GM12875 (cell line): ENCODE measurements at regions not wholly inside any gene's neighbourhood (a gene's known extent, or its start where the extent isn't known, plus 50 kb on each side); places are given as distances from the start of the nearest gene placed in this dataset.

Experiments
- H3K4me3 ChIP-seq: one replicate; pipeline ENCODE4 v1.5.1; 2011; ENCODE audit warnings: low read depth, low read length, control low read depth
- TF ChIP-seq, protein P1 (sequence below): IDR thresholded peaks from 2 replicates; pipeline ENCODE4 v1.5.1; 2011; ENCODE audit warnings: low read depth, mild to moderate bottlenecking, control low read depth, inconsistent platforms, low read length, moderate library complexity, borderline replicate concordance; ENCODE audit not compliant: insufficient read depth

DNA sequence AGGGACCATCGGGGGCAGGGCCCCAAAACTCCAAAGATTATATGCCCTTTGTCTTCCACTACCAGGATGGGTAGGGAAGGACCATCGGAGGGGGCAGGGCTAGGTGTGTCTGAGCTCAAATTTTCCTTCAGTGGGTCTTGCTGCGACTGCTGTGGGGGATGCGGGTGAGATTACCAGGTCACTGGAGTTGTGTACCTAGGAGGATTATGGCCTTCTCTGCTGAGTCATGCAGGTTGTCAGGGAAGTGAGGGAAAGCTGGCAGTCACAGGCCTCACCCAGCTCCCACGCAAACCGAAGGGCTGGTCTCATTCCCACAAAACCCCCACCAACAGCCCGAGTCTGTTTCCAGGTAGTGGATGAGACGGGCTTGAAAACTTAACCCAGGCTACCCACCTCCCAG lies 489.4 kb downstream of the ZNF608 start:
- H3K4me3 ChIP-seq: no peak overlapping the region
- TF ChIP-seq, protein P1, sequence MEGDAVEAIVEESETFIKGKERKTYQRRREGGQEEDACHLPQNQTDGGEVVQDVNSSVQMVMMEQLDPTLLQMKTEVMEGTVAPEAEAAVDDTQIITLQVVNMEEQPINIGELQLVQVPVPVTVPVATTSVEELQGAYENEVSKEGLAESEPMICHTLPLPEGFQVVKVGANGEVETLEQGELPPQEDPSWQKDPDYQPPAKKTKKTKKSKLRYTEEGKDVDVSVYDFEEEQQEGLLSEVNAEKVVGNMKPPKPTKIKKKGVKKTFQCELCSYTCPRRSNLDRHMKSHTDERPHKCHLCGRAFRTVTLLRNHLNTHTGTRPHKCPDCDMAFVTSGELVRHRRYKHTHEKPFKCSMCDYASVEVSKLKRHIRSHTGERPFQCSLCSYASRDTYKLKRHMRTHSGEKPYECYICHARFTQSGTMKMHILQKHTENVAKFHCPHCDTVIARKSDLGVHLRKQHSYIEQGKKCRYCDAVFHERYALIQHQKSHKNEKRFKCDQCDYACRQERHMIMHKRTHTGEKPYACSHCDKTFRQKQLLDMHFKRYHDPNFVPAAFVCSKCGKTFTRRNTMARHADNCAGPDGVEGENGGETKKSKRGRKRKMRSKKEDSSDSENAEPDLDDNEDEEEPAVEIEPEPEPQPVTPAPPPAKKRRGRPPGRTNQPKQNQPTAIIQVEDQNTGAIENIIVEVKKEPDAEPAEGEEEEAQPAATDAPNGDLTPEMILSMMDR: no peak

DNA sequence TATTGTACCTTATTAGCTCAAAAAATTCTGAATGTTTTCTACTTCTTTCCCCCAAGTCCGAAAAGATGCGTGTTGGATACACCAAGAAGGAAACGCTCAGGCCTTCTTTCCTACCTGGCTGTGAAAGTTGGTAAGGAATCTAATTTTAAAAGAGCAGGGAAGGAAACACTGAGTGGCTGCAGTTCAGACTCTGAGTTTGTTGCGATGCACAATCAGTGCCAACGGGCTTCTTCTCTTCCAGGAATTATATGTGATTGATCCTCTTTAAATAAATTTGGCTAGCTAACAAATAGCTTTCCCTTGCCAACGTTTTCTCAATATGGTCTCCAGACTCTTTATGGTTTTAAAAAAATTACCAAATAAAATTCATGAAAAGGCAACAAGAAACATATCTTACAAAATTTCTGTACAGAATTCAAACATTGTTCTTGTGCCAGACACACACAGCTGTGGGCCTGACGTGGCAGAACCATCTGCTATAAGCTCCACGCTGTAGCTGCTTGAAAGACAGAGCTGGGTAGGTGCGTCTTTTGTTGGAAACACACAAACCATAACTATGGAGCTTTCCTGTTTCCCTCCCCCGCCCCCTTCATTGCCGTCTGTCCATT lies 493.1 kb downstream of the ZNF608 start:
- TF ChIP-seq, protein P1: no peak
- no peak overlapping the region for H3K4me3 ChIP-seq

DNA sequence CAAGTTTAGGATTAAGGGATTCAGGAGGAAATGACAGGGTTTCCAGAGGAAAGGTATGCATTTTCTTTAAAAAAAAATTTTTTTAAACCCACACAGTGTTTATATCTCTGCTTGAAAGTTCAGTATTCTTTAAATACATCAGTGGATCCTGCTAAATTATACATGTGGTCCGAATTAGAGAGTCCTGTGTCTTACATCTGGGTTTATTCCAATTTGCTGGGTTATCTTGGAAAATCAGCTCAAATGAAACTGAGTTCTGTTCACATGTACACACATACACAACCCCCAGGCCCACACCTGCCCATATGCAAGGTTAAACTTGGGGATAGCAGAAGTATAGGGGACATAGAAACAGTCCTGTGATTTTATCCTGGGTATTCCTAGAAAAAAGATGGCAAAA lies 493.7 kb downstream of the ZNF608 start:
- no peak overlapping the region for H3K4me3 ChIP-seq
- TF ChIP-seq, protein P1: no peak

DNA sequence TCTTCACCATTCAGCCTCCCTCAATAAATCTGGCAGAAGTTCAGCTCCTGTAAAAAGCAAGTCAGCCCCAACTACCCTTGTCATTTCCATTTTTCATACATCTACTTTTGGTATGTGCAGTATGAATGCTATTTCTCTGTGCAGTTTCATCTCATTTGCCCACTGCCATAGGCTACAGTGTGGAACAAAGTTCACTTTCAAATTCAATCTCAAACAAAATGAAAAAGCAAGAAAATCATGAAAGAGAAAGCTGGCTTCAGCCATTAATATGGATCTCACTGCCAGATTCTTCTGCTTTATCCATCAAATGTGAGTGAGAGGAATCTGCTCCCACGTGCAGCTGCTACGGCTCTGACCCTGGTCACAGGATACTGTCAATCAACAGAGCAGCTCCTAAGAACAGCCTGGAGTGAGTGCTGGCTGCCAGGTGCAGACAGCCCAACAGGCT lies 494.2 kb downstream of the ZNF608 start:
- no peak overlapping the region for H3K4me3 ChIP-seq
- TF ChIP-seq, protein P1: no peak

DNA sequence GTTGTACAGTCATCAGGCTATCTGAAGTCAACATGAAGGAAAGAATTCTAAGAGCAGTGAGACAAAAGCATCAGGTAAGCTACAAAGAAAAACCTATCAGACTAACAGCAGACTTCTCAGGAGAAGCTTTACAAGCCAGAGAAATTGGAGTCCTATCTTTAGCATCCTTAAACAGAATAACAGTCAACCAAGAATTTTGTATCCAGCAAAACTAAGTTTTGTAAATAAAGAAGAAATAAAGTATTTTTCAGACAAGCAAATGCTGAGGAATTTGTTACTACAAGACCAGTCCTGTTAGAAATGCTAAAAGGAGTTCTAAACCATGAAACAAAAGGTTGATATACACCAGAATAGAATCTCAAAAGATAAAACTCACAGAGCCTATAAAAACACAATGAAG lies 501.2 kb downstream of the ZNF608 start:
- no peak overlapping the region for H3K4me3 ChIP-seq
- TF ChIP-seq, protein P1: no peak

DNA sequence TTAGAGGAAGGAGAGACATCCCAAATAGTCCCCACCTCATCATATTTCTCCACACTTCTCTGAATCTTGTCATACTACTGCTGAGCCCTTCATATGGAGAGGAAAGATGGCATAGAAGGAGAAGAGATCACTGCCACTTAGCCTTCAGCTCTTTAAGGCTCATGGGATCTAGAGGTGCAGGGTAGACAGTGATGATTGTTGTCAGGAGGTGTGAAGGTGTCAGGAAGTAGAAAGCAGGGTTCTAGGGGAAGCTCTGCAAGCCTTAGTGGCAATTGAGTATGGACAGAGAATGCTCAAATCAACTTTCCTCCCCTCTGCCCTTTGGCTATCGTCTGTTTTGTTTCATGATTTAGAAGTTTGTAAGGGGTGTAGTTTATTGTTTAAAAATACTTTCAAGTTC lies 505.7 kb downstream of the ZNF608 start:
- no peak overlapping the region for H3K4me3 ChIP-seq
- TF ChIP-seq, protein P1: no peak

DNA sequence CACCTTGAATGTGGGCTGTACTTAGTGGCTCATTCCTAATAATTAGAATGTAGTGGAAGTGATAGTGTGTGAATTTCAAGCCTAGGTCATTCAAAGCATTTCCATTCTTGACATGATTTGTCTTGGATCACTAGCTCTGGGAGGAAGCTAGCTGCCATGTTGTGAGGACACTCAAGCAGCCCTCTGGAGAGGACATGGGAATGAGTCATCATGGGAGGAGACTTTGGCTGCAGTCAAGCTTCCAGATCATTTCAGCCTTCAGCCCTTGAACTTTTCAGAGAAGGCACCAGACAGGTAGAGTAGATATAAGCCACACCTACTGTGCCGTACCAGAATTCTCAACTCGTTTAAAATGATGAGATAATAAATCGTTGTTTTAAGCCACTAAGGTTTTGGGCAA lies 506.9 kb downstream of the ZNF608 start:
- TF ChIP-seq, protein P1: no peak

More for the DNA sequence above, 506.9 kb downstream of the ZNF608 start:
- no peak overlapping the region for H3K4me3 ChIP-seq
